Amniotic stem cell (primary cell): ENCODE measurements at regions not wholly inside any gene's neighbourhood (a gene's known extent, or its start where the extent isn't known, plus 50 kb on each side); places are given as distances from the start of the nearest gene placed in this dataset.
A peak's percentile ranks its signal among the peaks of the same experiment; 100 is the strongest.
"Not testable (repeated sequence)": the region's sequence is repeated elsewhere in the genome, so short reads cannot be mapped to it uniquely, and the experiment has no call there.

ENCODE experiments used
- DNase-seq: peaks from one replicate; lab custom pipeline; 2025; lab: John Stamatoyannopoulos, UW

- DNase-seq, result peak; percentile 51
These were observed 90.6 kb downstream of the ANXA2R start for GRCh38 chr5:42949348-42950115.

DNA sequence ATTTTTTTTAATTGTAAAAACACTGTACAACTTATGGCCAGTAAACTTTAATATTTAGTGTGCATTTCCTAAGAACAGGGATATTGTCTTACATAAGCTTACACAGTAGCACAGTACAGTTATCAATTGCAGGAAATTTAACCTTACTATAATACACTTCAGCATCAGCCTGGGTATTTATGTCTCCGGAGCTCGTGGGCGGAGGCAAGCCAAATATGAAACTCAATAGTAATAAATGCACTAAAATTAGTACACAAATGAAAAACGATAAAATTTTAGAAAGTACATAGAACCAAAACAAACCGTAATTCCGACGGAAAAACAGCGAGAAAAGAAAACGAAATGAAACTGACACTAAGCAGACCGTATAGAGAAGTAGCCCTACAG, 91.2 kb downstream of the ANXA2R start:
- no peak for DNase-seq

GRCh38 chr5:42944989-42945388, 95.1 kb downstream of the ANXA2R start:
- peak; percentile 90 for DNase-seq

DNA sequence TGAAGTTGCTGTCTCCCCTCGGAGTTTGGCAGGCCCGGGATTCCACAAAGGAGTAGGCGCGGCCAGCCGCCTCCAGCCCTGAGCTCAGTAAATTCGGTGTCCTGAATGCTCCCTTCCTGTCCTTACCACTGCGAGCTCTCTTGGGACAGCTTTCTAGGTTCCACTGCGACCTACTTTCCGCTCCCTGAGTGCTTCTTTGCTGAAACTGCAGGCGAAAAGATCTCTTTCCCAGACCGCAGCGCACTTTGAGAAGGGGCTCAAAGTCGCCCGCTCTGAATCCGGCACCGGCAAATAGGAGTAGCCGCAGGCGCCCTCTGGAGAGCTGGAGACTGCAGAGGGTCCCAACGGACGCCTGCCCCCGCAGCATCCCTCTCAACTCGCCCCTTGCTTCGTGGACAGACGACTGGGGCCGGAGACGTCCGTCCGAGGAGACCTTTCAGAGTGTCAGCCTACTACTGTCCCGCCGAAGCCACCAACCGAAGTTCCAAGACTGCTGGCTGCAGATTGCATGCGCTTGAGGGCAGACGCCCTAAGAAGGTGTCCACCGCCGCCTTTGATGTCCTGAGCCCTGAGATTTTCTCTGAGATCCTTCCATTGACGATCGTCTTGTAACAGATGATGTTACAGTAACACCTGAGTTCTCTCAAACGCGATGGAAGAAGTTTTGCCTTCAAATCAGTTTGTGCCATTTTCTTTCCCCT, 96.0 kb downstream of the ANXA2R start:
- no peak for DNase-seq

GRCh38 chr5:42940853-42941252, 99.3 kb downstream of the ANXA2R start:
- no peak for DNase-seq

DNA sequence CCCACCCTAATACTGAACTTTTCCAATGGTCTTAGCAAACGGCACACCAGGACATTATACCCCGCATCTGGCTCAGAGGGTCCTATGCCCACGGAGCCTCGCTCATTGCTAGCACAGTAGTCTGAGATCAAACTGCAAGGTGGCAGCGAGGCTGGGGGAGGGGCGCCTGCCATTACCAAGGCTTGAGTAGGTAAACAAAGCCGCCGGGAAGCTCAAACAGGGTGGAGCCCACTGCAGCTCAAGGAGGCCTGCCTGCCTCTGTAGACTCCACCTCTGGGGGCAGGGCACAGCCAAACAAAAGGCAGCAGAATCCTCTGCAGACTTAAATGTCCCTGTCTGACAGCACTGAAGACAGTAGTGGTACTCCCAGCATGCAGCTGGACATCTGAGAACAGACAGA, 108.1 kb downstream of the ANXA2R start:
- DNase-seq, result not testable (repeated sequence)

DNA sequence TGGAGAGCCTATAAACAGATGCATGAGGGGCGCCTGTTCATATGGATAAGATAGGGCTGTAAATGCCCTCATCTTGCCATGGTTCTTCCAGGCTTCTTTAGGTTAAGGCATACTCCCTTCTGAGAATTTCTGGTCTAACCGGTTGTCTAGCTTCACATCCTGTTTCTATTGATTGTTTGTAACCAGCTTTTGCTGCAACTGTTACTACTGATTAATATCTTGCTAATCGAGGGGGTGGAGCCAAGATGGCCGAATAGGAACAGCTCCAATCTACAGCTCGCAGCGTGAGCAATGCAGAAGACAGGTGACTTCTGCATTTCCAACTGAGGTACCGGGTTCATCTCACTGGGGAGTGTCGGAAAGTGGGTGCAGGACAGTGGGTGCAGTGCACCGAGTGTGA, 108.7 kb downstream of the ANXA2R start:
- not testable (repeated sequence) for DNase-seq

GRCh38 chr5:42930934-42931333, 109.2 kb downstream of the ANXA2R start:
- no peak for DNase-seq

- DNase-seq, result no peak
These were observed 110.2 kb downstream of the ANXA2R start for GRCh38 chr5:42929871-42930270.

GRCh38 chr5:42927730-42928129, 112.4 kb downstream of the ANXA2R start:
- no peak for DNase-seq

DNA sequence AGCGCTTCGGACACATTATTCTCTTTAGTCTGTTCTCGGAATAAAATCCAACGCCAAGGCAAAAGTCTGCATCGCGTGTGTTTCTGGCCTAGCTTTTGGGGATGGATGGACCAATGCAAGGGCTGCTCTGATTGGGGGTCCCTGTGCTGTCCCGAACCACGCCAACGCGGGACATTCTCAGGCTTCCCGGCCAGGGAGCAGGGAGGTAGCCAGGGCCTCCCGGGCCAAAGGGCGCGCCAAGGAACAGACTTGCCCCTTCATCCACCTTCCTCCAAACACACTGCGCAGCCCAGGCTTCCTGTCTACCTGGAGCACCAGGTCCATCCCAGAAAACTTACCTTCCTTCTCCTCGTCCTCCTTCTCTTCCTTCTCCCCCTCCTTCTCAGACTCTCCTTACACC, 113.0 kb upstream of the SELENOP start:
- DNase-seq, result no peak

GRCh38 chr5:42924226-42924625, 112.5 kb upstream of the SELENOP start:
- DNase-seq, result no peak

GRCh38 chr5:42923710-42924109, 112.0 kb upstream of the SELENOP start:
- no peak for DNase-seq

DNA sequence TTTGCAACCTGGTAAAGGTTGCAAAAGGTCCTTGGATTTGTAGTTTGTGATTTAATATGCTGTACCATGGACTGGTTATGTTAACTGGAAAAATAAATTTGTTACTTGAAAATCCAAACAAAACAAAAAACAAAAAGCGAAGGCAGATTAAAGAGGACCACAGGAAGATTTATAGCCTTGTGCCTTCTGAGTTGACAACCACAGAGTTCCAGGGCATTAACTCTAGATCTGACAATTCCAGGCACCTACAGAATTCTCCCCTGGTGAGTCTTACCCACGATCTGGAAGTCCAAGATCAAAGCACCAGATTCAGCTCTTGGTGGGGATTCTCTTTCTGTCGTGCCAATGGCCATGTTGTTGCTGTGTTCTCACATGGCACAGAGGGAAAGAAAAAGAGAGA, 107.9 kb upstream of the SELENOP start:
- no peak for DNase-seq

DNA sequence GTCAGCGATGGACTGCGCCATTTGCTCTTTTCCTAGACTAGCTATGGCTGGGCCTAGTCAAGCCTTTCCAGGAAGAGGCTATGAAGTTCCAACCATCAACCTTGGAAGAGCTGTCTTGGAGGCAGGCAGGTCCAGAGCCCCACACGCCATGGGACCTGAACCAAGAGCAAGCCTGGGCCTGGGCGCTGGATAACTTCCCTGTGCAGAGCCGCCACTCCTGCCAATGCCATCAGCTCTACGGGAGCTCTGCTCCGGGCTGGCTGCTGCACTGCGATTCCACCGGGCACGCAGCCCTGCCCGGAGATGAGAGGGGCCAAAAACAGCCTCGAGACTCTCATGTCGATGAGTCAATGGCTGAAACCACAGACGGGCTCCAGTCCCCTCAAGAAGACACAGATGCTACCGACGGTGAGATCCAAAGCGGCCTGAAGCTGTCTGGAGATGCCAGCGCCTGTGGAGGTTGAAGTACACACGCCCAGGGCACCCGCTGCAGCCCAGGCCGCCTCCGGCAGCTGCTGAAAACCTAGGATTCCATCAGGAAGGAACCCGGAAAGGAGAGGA, 103.7 kb upstream of the SELENOP start:
- DNase-seq, result no peak

GRCh38 chr5:42912184-42912798, 100.6 kb upstream of the SELENOP start:
- peak; percentile 17 for DNase-seq

GRCh38 chr5:42908509-42909488, 97.1 kb upstream of the SELENOP start:
- DNase-seq, result peak; percentile 86

GRCh38 chr5:42908086-42908485, 96.4 kb upstream of the SELENOP start:
- no peak for DNase-seq

GRCh38 chr5:42905827-42906226, 94.1 kb upstream of the SELENOP start:
- no peak for DNase-seq

- DNase-seq, result no peak
These were observed 89.0 kb upstream of the SELENOP start for GRCh38 chr5:42900734-42901133.

DNA sequence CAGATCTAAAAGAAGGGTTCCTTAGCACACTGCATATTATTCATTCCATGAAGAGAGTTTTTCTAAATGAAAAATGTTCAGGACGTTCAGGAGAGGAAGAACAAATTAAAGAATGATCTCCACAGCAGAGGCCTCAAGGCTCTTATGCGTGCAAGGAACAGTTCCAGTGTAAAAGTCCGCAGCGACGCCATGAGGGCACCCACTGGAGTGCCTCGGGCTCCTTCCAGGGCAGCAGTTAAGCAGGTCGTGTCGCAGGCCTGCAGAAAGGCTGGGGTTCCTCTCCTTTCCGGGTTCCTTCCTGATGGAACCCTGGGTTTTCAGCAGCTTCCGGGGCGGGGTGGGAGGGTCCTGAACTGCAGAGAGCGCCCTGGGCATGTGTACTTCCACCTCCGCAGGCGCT, 87.1 kb upstream of the SELENOP start:
- DNase-seq, result no peak

GRCh38 chr5:42896523-42896922, 84.8 kb upstream of the SELENOP start:
- no peak for DNase-seq
